T-cell (primary cell): ENCODE measurements at regions not wholly inside any gene's neighbourhood (a gene's known extent, or its start where the extent isn't known, plus 50 kb on each side); places are given as distances from the start of the nearest gene placed in this dataset.

Source experiments
- ATAC-seq, 4 experiments: fragments of 200-7000 bp in 3 of 4; fragments of 150-1000 bp in 1 of 4; cut with Tn5 transposase; replicated peaks in 1 of 4; 1 replicate in 3 of 4; 2 replicates in 1 of 4; pipeline ENCODE4 v1.10.0; 2021; ENCODE audit warnings: moderate library complexity in 3 of 4, mild to moderate bottlenecking in 2 of 4, moderate number of reproducible peaks in 1 of 4
- CTCF ChIA-PET, 2 donors: fragments of 300-600 bp; sonication (Branson Sonifier 250); formaldehyde crosslinking; loops; one replicate each; lab custom pipeline; 2022; ENCODE audit warnings: antibody characterized with exemption in 2 of 2; lab: Charles Lee
- POLR2A ChIA-PET, 2 donors: fragments of 300-600 bp; sonication (Branson Sonifier 250); formaldehyde crosslinking; loops; one replicate each; lab custom pipeline; 2022; ENCODE audit warnings: antibody characterized with exemption in 2 of 2; lab: Charles Lee
- DNase-seq, 35 experiments: peaks; one replicate each; pipeline versions ENCODE4 v3.0.0 to v3.0.0-alpha.2; 2013 to 2023
- H3K27ac ChIP-seq: one replicate; pipeline ENCODE4 v1.5.1; 2013; ENCODE audit warnings: low read length
- H3K27me3 ChIP-seq, 2 experiments: replicated peaks in 1 of 2; 1 replicate in 1 of 2; 2 replicates in 1 of 2; pipeline versions ENCODE4 v1.6.1 to v1.7.0; 2013; ENCODE audit warnings: low read length in 1 of 2, mixed read lengths in 1 of 2; ENCODE audit not compliant: control insufficient read depth in 2 of 2, insufficient read depth in 2 of 2; ENCODE audit errors: extremely low read depth in 1 of 2
- H3K36me3 ChIP-seq, 2 donors: 1 replicate in 1 of 2; 2 replicates in 1 of 2; pipeline versions ENCODE4 v1.6.1 to v1.7.0; 2013; ENCODE audit warnings: low read length in 1 of 2; ENCODE audit not compliant: control insufficient read depth in 2 of 2, insufficient read depth in 1 of 2; ENCODE audit errors: extremely low read depth in 1 of 2
- H3K4me1 ChIP-seq, 2 experiments: 1 replicate in 1 of 2; 2 replicates in 1 of 2; pipeline versions ENCODE4 v1.6.1 to v1.7.0; 2013; ENCODE audit warnings: low read length in 2 of 2, mixed read lengths in 1 of 2; ENCODE audit not compliant: insufficient read depth in 2 of 2, control insufficient read depth in 1 of 2; ENCODE audit errors: extremely low read depth in 1 of 2
- H3K4me3 ChIP-seq, 2 donors: 1 replicate in 1 of 2; 2 replicates in 1 of 2; pipeline versions ENCODE4 v1.5.1 to v1.7.0; 2013; ENCODE audit warnings: mild to moderate bottlenecking in 2 of 2, low read length in 1 of 2, moderate library complexity in 1 of 2; ENCODE audit not compliant: control insufficient read depth in 1 of 2; ENCODE audit errors: extremely low read depth in 1 of 2
- H3K9me3 ChIP-seq: 2 replicates; pipeline ENCODE4 v1.7.0; 2013
- H3K27ac Mint-ChIP-seq, 2 donors: one replicate each; pipeline ENCODE4 v1.8.0; 2020 to 2021; ENCODE audit warnings: mild to moderate bottlenecking in 2 of 2, mixed read lengths in 2 of 2
- H3K27me3 Mint-ChIP-seq, 2 donors: one replicate each; pipeline ENCODE4 v1.8.0; 2021 to 2022; ENCODE audit warnings: mixed read lengths in 2 of 2
- H3K36me3 Mint-ChIP-seq: one replicate; pipeline ENCODE4 v1.8.0; 2021; ENCODE audit warnings: mixed read lengths
- H3K4me1 Mint-ChIP-seq, 3 donors: one replicate each; pipeline ENCODE4 v1.8.0; 2020 to 2022; ENCODE audit warnings: mixed read lengths in 3 of 3, mild to moderate bottlenecking in 1 of 3
- H3K4me3 Mint-ChIP-seq, 3 donors: one replicate each; pipeline ENCODE4 v1.8.0; 2020 to 2022; ENCODE audit warnings: mild to moderate bottlenecking in 3 of 3, mixed read lengths in 3 of 3, moderate library complexity in 3 of 3
- H3K9me3 Mint-ChIP-seq, 3 donors: one replicate each; pipeline ENCODE4 v1.8.0; 2020 to 2022; ENCODE audit warnings: mixed read lengths in 3 of 3
- WGBS: methylation state at CpG from one replicate; pipeline ENCODE4 v1.1.5; 2013; ENCODE audit warnings: missing lambda C conversion rate; ENCODE audit not compliant: insufficient coverage; 5-methylcytosine and 5-hydroxymethylcytosine counted together

GRCh38 chr3:144380849-144381248 is 409.2 kb downstream of the DIPK2A start:
- POLR2A ChIA-PET, result no interaction called here
- CTCF ChIA-PET, result no interaction called here
- H3K9me3 Mint-ChIP-seq, result peaks cover 5 to 10% (median 9%) of the 10 kb centered on the region in 3 donors
- Histone ChIP-seq H3K36me3 (no peaks in the 10 kb centered on the region), H3K27ac (no peak overlapping the region), H3K4me3 (no peak overlapping the region), H3K9me3 (no peaks in the 10 kb centered on the region), H3K27me3 (no peaks in the 10 kb centered on the region), H3K4me1 (no peaks in the 10 kb centered on the region)
- DNase-seq, result no peak
- H3K4me1 Mint-ChIP-seq, result no peaks in the 10 kb centered on the region
- no peak overlapping the region for H3K27ac Mint-ChIP-seq
- no peaks in the 10 kb centered on the region for H3K36me3 Mint-ChIP-seq
- no peak for ATAC-seq
- H3K27me3 Mint-ChIP-seq, result no peaks in the 10 kb centered on the region
- no peak overlapping the region for H3K4me3 Mint-ChIP-seq
- 83% methylated on average over 1 of the region's 4 CpGs for WGBS

GRCh38 chr3:144381607-144382006 is 410.0 kb downstream of the DIPK2A start:
- CTCF ChIA-PET, result no interaction called here
- Histone ChIP-seq H3K4me1 (no peaks in the 10 kb centered on the region), H3K36me3 (no peaks in the 10 kb centered on the region), H3K4me3 (no peak overlapping the region), H3K9me3 (no peaks in the 10 kb centered on the region), H3K27me3 (no peaks in the 10 kb centered on the region), H3K27ac (no peak overlapping the region)
- DNase-seq, result no peak
- Mint-ChIP-seq H3K4me1 (no peaks in the 10 kb centered on the region), H3K27me3 (no peaks in the 10 kb centered on the region), H3K27ac (no peak overlapping the region), H3K36me3 (no peaks in the 10 kb centered on the region), H3K9me3 (peaks cover 5 to 10% (median 9%) of the 10 kb centered on the region in 3 donors), H3K4me3 (no peak overlapping the region)
- POLR2A ChIA-PET, result no interaction called here
- no peak for ATAC-seq
- WGBS, result 73% methylated on average over 2 of the region's 3 CpGs

GRCh38 chr3:144384241-144384979 is 412.8 kb downstream of the DIPK2A start:
- Histone ChIP-seq H3K9me3 (no peaks in the 10 kb centered on the region), H3K4me1 (no peaks in the 10 kb centered on the region), H3K27me3 (no peaks in the 10 kb centered on the region), H3K4me3 (no peak overlapping the region), H3K36me3 (no peaks in the 10 kb centered on the region), H3K27ac (no peak overlapping the region)
- Mint-ChIP-seq H3K9me3 (no peaks in the 10 kb centered on the region), H3K36me3 (no peaks in the 10 kb centered on the region), H3K27ac (no peak overlapping the region), H3K27me3 (no peaks in the 10 kb centered on the region), H3K4me3 (no peak overlapping the region), H3K4me1 (no peaks in the 10 kb centered on the region)
- DNase-seq (no peak), ATAC-seq (no peak)
- POLR2A ChIA-PET, result no interaction called here
- 60% methylated on average over 1 of the region's 2 CpGs for WGBS
- CTCF ChIA-PET, result no interaction called here

- ChIA-PET POLR2A (no interaction called here), CTCF (no interaction called here)
- Mint-ChIP-seq H3K9me3 (peaks cover 0 to 4% (median 0%) of the 10 kb centered on the region in 3 donors), H3K27me3 (no peaks in the 10 kb centered on the region), H3K27ac (no peak overlapping the region), H3K36me3 (no peaks in the 10 kb centered on the region), H3K4me3 (no peak overlapping the region), H3K4me1 (no peaks in the 10 kb centered on the region)
- H3K27me3 ChIP-seq, result no peaks in the 10 kb centered on the region
- no peak overlapping the region for H3K27ac ChIP-seq
- no peaks in the 10 kb centered on the region for H3K36me3 ChIP-seq
- no peaks in the 10 kb centered on the region for H3K4me1 ChIP-seq
- ATAC-seq (no peak), DNase-seq (no peak)
- no peaks in the 10 kb centered on the region for H3K9me3 ChIP-seq
- H3K4me3 ChIP-seq, result no peak overlapping the region
Measured at GRCh38 chr3:144390786-144391185, 419.2 kb downstream of the DIPK2A start.

- Mint-ChIP-seq H3K4me1 (no peaks in the 10 kb centered on the region), H3K27me3 (no peaks in the 10 kb centered on the region), H3K4me3 (no peak overlapping the region), H3K36me3 (no peaks in the 10 kb centered on the region), H3K9me3 (peaks cover 0 to 4% (median 0%) of the 10 kb centered on the region in 3 donors), H3K27ac (no peak overlapping the region)
- Histone ChIP-seq H3K36me3 (no peaks in the 10 kb centered on the region), H3K27ac (no peak overlapping the region), H3K27me3 (no peaks in the 10 kb centered on the region), H3K4me1 (no peaks in the 10 kb centered on the region), H3K4me3 (no peak overlapping the region), H3K9me3 (no peaks in the 10 kb centered on the region)
- DNase-seq (no peak), ATAC-seq (no peak)
- CTCF ChIA-PET, result no interaction called here
- POLR2A ChIA-PET, result no interaction called here
Measured at GRCh38 chr3:144391236-144391635, 419.6 kb downstream of the DIPK2A start.

GRCh38 chr3:144394032-144394431 is 422.4 kb downstream of the DIPK2A start:
- H3K4me1 Mint-ChIP-seq, result no peaks in the 10 kb centered on the region
- ChIA-PET POLR2A (no interaction called here), CTCF (no interaction called here)
- H3K36me3 ChIP-seq, result no peaks in the 10 kb centered on the region
- no peaks in the 10 kb centered on the region for H3K36me3 Mint-ChIP-seq
- no peaks in the 10 kb centered on the region for H3K27me3 ChIP-seq
- peaks cover 4 to 12% (median 11%) of the 10 kb centered on the region in 3 donors for H3K9me3 Mint-ChIP-seq
- ATAC-seq (no peak), DNase-seq (no peak)
- H3K4me1 ChIP-seq, result no peaks in the 10 kb centered on the region
- no peak overlapping the region for H3K4me3 ChIP-seq
- no peak overlapping the region for H3K4me3 Mint-ChIP-seq
- H3K9me3 ChIP-seq, result peaks cover 2% of the 10 kb centered on the region
- H3K27me3 Mint-ChIP-seq, result no peaks in the 10 kb centered on the region
- no peak overlapping the region for H3K27ac Mint-ChIP-seq
- no peak overlapping the region for H3K27ac ChIP-seq

- Histone ChIP-seq H3K36me3 (no peaks in the 10 kb centered on the region), H3K27ac (no peak overlapping the region), H3K4me3 (no peak overlapping the region), H3K27me3 (no peaks in the 10 kb centered on the region), H3K4me1 (no peaks in the 10 kb centered on the region), H3K9me3 (peaks cover 4% of the 10 kb centered on the region)
- ChIA-PET CTCF (interaction anchor here in 1 of 2 donors (0.7 kb wide), 1 partner anchor 21 kb away, joined by 3 read pairs; no protein-coding TSS in a partner anchor), POLR2A (no interaction called here)
- H3K9me3 Mint-ChIP-seq, result peaks cover 21 to 36% (median 25%) of the 10 kb centered on the region in 3 donors
- no peaks in the 10 kb centered on the region for H3K36me3 Mint-ChIP-seq
- no peak overlapping the region for H3K4me3 Mint-ChIP-seq
- DNase-seq (no peak), ATAC-seq (no peak)
- H3K27ac Mint-ChIP-seq, result no peak overlapping the region
- no peaks in the 10 kb centered on the region for H3K4me1 Mint-ChIP-seq
- H3K27me3 Mint-ChIP-seq, result no peaks in the 10 kb centered on the region
- WGBS, result 87% methylated on average over 4 of the region's 5 CpGs
Measured at GRCh38 chr3:144402430-144402829, 430.8 kb downstream of the DIPK2A start.
